ENCODE measurements at regions not wholly inside any gene's neighbourhood (a gene's known extent, or its start where the extent isn't known, plus 50 kb on each side); places are given as distances from the start of the nearest gene placed in this dataset.
"Not testable (repeated sequence)": the region's sequence is repeated elsewhere in the genome, so short reads cannot be mapped to it uniquely, and the experiment has no call there.

DNA sequence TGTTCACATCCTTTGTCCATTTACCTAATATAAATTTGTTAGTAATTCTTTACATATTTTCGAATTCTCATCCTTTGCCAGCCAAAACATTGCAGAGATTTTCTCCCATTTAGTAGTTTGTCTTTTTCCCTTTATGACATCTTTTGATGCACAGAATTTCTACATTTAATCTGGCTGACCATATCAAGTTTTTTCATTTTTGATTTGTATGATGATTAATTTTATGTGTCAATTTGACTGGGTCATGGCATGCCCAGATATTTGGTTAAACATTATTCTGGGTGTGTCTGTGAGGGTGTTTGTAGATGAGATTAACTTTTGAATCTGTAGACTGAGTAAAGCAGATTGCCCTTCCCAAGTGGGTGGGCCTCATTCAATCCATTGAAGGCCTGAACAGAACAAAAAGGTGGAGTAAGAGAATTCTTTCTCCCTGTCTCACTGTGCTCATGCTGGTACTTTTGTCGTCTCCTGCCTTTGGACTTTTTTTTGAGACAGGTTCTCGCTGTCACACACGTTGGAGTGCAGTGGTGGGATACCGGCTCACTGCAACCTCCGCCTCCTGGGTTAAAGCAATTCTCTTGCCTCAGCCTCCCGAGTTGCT is 72.1 kb upstream of the EPB41L1 start:
- DNase-seq: no peak

DNA sequence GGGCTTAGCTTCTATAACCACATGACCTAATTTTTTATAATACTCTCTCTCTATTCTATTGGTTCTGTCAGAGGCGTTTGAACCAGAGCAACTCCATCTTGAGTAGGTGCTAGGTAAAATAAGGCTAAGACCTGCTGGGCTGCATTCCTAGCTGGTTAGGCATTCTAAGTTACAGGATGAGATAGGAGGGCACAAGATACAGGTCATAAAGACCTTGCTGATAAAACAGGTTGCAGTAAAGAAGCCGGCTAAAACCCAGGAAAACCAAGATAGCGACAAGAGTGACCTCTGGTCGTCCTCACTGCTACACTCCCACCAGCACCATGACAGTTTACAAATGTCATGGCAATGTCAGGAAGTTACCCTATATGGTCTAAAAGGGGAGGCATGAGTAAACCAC is 71.3 kb upstream of the EPB41L1 start:
- not testable (repeated sequence) for DNase-seq

DNA sequence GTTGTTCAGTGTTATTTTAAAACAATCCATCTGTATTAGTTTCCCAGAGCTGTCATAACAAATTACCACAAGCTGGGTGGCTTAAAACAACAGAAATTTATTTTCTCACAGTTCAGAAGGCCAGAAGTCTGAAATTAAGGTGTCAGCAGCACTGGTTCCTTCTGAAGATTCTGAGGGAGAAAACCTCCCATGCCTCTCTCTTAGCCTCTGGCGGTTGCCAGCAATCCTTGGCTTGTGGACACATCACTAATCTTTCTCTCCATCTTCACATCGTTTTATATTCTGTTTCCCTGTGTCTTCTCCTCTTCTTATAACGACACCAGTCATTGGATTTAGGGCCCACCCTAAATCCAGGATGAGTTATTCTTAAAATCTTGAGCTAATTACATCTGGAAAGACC is 70.2 kb upstream of the EPB41L1 start:
- no peak for DNase-seq

DNA sequence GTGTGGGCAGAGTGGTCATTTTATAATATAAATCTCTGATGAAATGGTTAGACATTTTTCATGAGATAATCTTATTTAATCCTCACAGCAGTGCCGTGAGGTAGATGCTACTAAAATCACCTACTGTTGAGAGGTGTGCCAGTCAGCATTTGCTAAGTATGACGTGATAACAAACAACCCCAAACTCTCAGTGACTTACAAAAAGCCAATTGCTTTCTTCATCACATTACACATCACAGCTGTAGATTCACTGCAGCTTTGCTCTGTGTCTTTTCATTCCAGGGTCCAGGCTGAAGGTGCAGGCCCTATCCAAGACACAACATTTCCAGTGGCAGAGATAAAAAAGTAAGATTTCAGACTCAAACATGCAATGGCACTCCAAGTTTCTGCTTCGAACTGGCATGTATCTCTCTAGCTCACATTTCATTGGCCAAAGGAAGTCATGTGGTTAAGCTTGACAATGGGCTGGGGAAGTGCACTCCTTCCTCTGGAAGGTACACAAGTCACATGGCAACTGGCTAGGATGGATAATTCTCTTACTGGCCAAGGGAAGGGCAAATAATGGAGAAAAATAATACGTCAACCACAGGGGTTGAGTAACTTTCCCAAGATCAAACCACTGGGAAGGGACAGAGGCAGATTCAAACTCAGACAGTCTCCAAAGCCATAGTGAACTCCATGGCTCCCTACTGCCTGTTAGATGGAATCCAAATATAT is 69.5 kb upstream of the EPB41L1 start:
- DNase-seq: no peak

DNA sequence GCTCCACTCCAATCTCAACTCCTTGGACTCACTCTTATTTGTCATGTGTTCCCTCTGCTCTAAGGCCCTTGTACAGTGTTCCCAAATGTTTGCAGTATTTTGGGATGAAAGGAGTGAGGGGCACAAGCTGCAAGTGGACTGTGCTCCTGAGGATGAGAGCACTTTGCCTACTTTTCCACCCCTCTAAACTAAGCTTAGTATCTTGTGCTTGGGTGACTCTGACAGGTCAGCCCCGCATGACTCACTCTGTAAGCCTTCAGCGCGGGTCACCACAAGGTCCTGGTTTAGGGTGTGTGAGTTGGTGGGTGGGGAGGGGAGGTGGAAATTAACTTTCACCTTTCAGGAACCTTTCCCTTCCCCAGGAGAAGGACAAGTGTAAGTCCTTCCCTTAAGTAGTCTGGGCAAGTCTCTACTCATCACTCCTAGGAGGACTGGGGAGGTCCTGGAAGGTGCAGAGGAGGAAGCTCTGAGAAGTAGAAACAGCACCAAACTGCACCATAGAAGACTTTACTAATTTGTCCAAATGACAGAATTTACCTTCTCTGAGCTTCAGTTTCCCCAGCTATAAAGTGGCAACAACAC is 68.8 kb upstream of the EPB41L1 start:
- peak; percentile 26 for DNase-seq

DNA sequence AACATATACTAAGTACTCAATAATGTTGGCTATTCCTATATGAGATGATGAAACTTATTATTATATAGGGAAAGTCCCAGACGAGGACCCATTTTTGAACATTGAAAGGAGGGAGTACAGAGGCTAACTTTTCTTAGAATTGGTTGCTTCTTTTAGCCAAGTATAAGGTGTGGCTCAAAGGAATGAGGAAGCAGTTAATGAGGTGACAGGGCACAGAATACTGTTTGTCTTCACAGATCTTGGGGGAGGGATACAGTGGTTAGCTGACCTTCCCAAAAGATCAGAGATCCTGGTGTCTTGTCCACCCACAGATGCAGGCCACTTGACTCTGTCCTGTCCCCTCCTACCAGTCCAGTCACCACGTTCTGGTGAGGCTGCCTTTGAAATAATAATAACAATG is 67.8 kb upstream of the EPB41L1 start:
- DNase-seq: no peak

DNA sequence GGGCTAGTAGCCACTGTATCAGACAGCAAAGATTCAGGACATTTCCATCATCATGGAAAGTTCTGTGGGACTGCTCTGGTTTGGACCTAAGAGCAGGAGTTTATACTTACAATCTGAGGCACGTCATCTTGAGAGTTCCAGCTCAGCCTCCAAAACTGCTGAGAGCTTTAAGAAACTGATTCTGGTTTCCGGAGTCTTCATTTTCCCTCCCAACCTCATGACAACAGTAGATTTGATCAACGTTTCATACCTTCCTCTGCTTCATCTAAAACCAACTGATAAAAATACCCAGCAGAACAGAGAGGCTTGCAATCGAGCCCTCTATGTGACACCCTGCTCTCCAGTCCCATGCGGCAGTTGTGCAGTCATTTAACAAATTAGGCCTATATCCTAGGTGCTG is 64.3 kb upstream of the EPB41L1 start:
- no peak for DNase-seq

DNA sequence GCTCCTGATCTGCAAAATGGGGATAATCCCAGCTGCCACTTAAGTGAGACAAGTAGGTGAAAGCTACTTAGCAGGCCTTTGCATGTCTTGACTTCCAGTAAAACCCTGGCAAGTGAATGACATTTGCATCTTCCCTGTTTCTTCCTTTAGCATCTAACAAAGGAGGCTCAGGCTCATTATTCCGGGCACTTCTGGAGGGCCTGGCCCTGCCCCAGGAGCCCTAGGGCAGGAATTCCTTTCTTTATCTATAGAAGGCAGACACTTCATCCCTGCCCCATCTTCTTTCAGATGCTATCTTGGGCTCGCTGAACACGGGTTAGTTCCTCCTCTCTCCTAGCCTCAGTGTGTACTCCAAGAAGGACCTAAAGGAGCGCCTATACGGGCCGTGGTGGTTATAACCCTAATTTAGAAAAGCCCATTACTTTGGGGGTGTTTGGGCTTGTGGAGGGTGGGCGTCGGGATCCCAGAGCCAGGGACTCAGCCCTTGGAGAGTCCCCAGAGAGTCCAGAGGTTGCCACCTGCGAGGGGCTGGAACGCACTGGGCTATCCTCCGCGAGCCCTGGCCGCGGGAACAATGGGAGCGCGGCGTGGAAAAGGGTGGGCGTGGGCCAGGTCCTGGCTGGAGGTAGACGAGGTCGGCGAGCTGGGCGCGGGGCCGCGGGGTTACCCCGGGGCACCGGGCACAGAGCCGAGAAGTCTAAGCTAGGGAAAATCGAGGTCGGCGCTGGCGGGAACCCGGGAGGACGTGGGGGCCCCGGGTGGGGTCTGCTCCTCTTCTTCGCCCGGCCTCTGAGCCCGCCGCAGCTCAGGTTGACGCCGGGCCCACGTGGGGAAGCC is 62.8 kb upstream of the EPB41L1 start:
- no peak for DNase-seq

DNA sequence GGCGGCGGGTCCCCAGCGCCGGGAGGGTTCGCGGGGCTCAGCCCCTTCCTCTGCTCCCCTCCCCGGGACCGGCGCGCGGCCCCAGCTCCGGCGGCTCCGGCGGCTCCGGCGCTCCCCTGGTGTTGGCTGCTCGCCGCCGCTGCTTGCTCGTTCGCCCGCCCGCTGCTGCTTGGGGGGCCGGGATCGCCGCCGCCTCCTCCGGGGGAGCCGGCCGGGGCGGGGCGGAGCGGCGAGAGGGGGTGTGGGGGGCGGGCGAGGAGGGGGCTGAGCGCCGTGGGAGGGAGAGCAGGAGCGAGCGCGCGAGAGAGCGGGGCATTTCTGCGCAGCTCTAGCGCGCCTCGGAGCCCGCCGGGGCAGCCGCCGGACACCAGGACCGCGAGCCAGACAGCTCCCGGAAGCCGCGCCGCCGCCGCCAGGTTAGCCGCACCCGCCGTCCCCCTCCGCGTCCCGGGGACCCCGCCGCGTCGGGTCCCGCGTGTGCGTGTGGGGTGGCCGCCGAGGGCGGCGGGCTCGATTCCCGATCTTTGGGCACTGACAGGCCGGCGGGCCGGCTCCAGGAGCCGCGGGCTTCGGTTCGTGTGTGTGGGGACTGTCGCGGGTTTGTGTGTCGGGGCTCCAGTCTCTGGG is 62.0 kb upstream of the EPB41L1 start:
- no peak for DNase-seq

DNA sequence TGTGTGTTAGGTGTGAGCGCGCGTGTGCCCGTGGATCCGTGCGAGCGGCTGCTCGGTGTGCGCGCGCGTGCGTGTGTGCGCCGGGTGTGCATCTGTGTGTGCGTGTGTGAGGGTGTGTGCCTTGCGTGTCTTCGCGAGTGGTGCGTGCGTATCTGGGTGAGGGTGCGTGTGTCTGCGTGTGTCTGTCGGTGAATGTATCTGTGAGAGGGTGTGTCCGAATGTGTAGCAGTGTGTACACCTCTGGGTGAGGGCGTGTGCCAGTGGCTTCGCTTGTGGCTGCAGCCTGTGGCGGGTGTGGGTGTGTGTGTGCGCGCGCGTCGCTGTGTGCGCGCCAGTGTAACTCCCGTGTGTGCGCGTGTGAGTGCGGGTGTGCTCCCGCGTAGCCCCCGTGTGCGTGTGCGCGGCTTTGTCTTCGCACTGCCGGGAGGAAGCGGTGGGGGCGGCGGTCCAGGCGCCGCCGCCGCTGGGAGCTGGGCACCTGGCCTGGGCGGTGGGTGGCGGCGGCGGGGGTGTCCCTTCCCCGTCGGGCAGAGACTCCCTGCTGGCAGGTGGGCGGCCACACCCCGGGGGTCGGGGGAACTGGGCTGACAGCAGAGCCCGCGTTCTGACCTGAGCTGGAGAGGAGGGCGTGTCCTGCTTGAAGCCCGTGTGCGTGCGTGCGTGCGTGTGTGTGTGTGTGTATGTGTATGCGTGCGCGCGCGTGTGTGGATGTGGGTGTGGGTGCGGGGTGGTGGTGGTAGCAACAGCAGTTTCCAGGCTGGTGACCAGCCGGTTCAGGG is 61.3 kb upstream of the EPB41L1 start:
- no peak for DNase-seq

DNA sequence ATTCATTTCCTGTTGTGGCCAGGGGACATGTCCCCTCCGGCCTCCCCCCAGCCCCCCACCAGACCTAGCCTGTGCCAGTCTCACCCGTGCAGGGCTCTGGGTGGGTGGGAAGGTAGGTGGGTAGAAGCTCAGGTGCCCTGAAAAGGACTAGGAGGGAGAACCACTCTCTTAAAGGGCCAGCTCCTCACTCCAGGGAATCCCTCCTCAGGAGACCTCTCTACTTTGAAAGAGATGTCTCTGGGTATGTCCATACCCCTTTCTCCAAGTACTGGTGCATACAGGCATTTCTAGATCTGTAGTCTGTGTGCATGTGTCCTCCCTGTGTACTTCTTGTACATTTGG is 60.8 kb upstream of the EPB41L1 start:
- DNase-seq: no peak

DNA sequence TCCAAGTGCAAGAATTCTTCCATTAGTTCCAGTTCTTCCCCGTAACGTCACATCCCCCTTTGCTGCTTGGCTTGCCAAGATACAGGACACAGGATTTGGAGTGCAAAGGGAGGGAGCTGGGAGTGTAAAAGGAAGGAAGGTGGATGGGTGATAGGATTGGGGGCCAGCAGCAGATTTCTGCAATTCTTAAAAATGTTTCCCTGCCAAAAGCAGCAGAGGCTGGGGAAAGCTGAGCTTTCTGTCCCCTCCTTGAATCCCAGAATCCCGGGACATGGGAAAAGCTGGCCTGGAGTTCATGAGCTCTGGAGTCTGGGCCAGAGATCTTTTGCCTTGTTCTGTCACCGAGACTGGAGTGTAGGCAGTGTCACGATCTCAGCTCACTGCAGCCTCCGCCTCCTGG is 60.0 kb upstream of the EPB41L1 start:
- DNase-seq: peak; percentile 48

DNA sequence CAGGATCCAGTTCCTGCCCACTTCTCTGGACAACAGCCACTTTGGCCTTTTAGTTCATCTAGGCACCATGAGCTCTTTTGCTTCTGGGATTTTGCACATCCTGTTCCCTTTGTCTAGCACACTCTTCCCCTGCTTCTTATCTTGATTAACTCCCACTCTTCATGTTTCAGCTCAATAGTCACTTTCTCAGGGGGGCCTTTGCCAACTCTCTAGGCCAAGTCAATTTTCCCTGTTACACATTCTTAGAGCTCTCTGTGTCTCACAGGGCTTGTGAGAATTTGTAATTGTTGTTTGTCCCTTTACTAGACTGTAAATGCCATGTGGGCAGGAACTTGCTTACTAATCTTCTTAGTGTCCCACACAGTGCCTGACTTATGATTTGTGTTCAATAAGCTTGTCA is 58.1 kb upstream of the EPB41L1 start:
- DNase-seq: no peak

DNA sequence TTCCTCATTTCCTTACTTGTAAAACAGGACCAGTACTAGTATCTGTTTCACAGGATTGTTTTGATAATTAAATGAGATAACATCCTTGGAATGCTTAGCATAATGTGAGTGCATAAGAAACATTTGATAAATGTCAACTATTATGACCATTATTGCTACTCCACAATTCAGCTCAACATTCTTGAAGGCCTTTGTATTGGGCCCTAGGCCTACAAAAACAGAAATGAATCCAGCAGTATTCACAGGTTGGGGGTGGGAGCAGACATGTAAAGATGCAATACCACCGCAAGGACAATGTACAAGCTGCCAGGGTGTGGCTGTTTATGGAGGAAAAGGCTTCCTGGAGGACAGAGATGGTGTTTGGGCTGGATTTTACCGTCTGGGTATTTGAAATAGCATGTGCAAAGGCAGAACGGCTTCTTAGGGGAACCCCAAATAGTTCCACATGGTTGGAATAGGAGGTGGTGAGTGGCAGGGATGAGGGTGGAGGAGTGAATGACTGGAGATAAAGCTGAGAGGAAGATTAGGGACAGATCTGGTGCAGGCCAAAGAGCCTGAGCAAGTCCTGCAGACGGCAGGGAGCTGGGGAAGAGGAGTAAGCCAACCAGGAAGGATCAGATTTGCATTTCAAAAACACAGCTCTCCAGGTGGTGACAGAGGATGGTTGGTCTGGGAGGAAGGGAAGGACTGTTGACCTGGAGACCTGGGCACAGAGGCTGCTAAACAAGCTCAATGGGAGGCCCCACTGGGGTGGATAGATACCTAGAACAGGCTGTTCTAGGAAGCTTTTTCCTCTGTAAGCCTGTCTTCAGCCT is 57.0 kb upstream of the EPB41L1 start:
- DNase-seq: peak; percentile 82

DNA sequence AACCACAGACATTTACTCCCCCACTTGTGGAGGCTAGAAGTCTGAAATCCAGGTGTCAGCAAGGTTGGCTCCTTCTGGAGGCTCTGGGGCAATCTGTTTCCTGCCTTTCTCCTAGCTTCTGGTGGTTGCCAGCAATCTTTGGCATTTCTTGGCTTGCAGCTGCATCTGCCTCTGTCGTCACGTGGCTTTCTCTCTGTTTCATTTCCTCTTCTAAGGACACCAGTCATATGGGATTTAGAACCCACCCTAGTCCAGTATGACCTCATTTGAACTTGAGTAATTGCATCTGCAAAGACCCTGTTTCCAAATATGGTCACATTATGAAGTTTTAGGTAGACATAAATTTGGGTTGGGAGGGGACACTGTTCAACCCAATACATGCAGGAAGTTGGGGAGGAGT is 56.2 kb upstream of the EPB41L1 start:
- DNase-seq: peak; percentile 57

DNA sequence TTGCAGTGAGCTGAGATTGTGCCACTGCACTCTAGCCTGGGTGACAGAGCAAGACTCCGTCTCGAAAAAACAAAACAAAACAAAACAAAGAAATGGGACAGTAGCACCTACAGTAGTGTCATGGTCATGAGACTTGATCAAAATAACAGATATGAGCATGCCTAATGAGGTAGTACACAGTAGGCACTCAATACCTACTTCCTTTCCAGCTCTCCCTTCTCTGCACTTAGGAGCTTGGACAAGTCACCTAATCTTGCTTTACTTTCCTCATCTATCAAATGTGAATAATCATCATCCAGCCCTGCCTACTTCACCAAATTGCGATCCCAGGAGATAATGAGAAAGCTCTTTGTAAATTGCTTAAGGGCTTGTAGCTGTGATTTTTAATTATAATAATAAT is 55.4 kb upstream of the EPB41L1 start:
- DNase-seq: no peak

DNA sequence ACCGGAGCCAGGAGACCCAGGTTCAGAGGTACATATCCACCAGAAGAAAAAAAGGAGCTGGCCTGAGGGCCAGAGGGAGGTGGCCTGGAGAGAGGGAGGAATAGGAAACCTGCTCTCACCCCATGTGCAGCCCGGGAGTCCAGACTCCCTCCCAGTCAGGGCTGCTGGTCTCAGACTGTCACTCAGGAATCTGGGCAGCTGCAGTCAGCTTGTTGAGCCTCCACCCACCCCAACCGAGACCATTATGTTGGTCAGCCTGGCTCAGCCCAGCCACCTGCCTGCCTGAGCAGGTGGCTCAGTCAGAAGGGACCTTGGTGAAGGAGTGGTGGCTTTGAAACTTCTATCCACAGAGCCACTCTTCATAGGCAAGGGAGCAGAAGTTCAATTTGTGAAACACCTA is 53.3 kb upstream of the EPB41L1 start:
- DNase-seq: no peak

DNA sequence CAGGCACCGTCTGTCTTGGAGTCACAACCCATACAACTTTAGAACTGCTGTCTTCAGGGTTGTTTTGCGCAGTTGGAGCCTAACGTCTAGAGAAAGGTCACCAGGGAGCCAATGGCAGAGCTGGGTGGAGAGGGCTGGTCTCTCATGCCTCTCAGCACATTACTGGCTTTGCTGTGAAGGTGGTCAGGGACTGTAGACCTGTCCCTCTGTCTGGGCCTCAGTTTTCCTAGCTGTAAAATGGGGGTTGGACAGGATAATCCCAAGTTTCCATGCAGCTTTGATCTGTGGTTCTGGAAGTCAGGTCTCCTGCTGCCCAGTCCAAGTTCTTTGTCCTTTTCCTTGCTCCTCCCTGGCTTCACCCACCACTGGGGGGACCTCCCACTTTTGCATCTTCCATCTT is 52.2 kb upstream of the EPB41L1 start:
- DNase-seq: no peak

DNA sequence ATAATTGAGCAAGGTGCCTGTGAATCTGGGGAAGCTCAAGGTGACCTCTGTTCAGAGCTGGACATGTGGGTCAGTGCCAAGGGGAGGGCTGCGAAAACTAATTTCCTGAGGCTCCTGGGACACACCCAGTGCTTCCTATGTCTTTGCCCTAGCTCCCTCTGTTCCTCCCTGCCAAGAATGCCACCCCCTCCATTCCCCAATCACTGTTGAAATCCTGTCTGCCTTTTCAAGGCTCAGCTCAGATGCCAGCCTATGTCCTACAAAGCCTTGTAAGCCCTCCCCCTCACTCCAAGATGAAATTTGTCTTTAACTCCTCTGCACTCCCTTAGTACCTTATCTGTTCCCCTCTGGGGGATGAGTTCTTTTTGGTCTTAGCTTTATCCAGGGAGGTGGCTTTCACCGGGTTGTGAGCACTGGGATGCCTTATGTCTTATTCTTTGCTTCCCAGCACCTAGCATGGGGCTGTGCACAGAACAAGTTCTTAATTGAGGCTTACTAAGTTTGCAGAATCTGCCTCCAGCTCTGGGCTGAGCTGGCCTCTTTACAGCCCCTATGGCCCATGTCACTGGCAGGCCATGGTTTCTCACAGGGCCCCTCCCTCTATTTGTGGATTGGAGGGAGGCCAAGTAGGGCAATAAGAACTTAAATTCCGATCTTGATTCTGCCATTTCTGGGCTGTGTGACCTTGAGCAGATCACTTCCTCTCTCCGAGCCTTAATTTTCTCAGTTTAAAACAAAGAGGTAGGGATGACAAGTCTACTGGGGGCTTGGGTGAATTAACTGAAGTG is 51.5 kb upstream of the EPB41L1 start:
- DNase-seq: no peak

DNA sequence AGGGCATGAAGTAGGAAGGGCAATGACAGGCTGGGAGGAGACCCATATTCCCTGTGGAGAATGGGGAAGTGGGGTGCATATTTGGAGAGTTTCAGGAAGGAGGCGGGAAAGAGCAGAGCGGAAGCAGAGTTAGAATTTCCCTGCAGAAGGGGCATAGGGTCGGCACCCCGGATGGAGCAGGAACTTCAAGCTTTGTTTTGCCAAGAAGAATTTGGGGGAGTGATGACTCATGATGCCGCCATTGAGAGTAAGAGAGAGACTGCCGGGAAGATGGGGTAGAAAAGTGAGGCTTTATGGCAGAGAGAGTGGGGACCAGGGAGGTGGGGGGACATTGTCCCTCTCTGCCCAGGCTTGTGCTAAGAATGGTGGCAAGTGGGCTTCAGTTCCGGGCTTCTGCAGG is 50.3 kb upstream of the EPB41L1 start:
- no peak for DNase-seq
